Upper lobe of left lung (tissue), 6 donors: ENCODE measurements at regions not wholly inside any gene's neighbourhood (a gene's known extent, or its start where the extent isn't known, plus 50 kb on each side); places are given as distances from the start of the nearest gene placed in this dataset.
"Not testable (repeated sequence)": the region's sequence is repeated elsewhere in the genome, so short reads cannot be mapped to it uniquely, and the experiment has no call there.

Experiments used
- ATAC-seq, 2 donors: fragments of 200-7000 bp; cut with Tn5 transposase; one replicate each; pipeline ENCODE4 v1.9.1; 2022; ENCODE audit warnings: mild to moderate bottlenecking in 2 of 2, moderate library complexity in 2 of 2; ENCODE audit not compliant: low FRiP score in 2 of 2
- DNase-seq, 2 donors: peaks; one replicate each; pipeline ENCODE4 v3.0.0-alpha.2; 2019 to 2020
- H3K27ac ChIP-seq, 4 donors: fragments of 200-600 bp; sonication (generic); one replicate each; pipeline ENCODE4 v1.5.1; 2016 to 2019
- H3K27me3 ChIP-seq, 4 donors: fragments of 200-600 bp; sonication (generic); one replicate each; pipeline ENCODE4 v1.5.1; 2017 to 2019
- H3K36me3 ChIP-seq, 4 donors: fragments of 200-600 bp; sonication (generic); one replicate each; pipeline ENCODE4 v1.5.1; 2016 to 2019
- H3K4me1 ChIP-seq, 4 donors: fragments of 200-600 bp; sonication (generic); one replicate each; pipeline ENCODE4 v1.5.1; 2018 to 2019
- H3K4me3 ChIP-seq, 4 donors: fragments of 200-600 bp; sonication (generic); one replicate each; pipeline ENCODE4 v1.5.1; 2017 to 2019; ENCODE audit warnings: mild to moderate bottlenecking in 2 of 4, moderate library complexity in 1 of 4
- H3K9me3 ChIP-seq, 4 donors: fragments of 200-600 bp; sonication (generic); one replicate each; pipeline ENCODE4 v1.5.1; 2018 to 2019
- CTCF ChIP-seq, 6 experiments: fragments of 450-650 bp in 4 of 6; fragments of 200-600 bp in 2 of 6; sonication (generic) in 2 of 6; IDR thresholded peaks; one replicate each; pipeline ENCODE4 v1.5.1; 2016 to 2019; ENCODE audit warnings: antibody characterized with exemption in 6 of 6
- EP300 ChIP-seq, 4 donors: sonication (generic); formaldehyde crosslinking; IDR thresholded peaks; one replicate each; pipeline ENCODE4 v1.5.1; 2017; ENCODE audit warnings: antibody characterized with exemption in 4 of 4, control low read depth in 2 of 4
- POLR2A ChIP-seq, 4 donors: fragments of 450-650 bp; IDR thresholded peaks; one replicate each; pipeline ENCODE4 v1.5.1; 2016 to 2017; ENCODE audit warnings: antibody characterized with exemption in 4 of 4, mild to moderate bottlenecking in 2 of 4
- POLR2AphosphoS5 ChIP-seq, 2 donors: sonication (generic); formaldehyde crosslinking; IDR thresholded peaks; one replicate each; pipeline ENCODE4 v1.5.1; 2017; ENCODE audit warnings: antibody characterized with exemption in 2 of 2
- WGBS, 2 donors: methylation state at CpG; one replicate each; pipeline ENCODE4 v1.1.5; 2017 to 2018; 5-methylcytosine and 5-hydroxymethylcytosine counted together
- donor health status: DM: no; HTN: no; CAD: no; lungs with moderate emphysema.
- donor health status: DM: no; HTN: yes; CAD: no; lungs with severe emphysema.

- Histone ChIP-seq H3K36me3 (no peaks in the 10 kb centered on the region), H3K4me3 (no peak overlapping the region), H3K9me3 (no peaks in the 10 kb centered on the region), H3K4me1 (peaks cover 9 to 11% (median 10%) of the 10 kb centered on the region in 4 donors), H3K27ac (no peak overlapping the region), H3K27me3 (no peaks in the 10 kb centered on the region)
- TF ChIP-seq EP300 (IDR thresholded peaks at IDR 0.05) (no peak), POLR2A (IDR thresholded peaks at IDR 0.05) (no peak), POLR2AphosphoS5 (IDR thresholded peaks at IDR 0.05) (no peak), CTCF (IDR thresholded peaks at IDR 0.05) (no peak)
- ATAC-seq (no peak), DNase-seq (no peak)
- 32 to 36% methylated on average over 1 of the region's 1 CpG for WGBS, 2 donors
Observed at GRCh38 chr10:22801785-22802184, 87.4 kb upstream of the PIP4K2A start.

DNA sequence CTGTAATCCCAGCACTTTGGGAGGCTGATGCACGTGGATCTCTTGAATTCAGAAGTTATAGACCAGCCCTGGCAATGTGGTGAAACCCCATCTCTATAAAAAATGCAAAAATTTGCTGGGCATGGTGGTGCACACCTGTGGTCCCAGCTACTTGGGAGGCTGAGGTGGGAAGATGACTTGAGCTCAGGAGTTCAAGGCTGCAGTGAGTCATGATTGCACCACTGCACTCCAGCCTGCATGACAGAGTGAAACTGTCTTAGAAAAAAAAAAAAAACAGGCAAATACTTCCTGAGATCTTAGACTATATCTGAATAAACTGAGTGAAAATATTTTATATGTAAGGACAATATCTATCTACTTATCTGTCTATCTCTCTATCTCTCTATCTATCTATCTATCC, 83.4 kb upstream of the PIP4K2A start:
- not testable (repeated sequence) for H3K36me3 ChIP-seq, H3K27me3 ChIP-seq, H3K4me1 ChIP-seq, H3K4me3 ChIP-seq, DNase-seq, H3K27ac ChIP-seq, H3K9me3 ChIP-seq, ATAC-seq
- WGBS, 2 donors, result 90 to 91% methylated on average over 1 of the region's 1 CpG

- no peak overlapping the region for H3K4me3 ChIP-seq
- DNase-seq, result no peak
Observed at GRCh38 chr10:22795546-22795945, 81.2 kb upstream of the PIP4K2A start.

GRCh38 chr10:22792161-22792560, 77.8 kb upstream of the PIP4K2A start:
- WGBS, 2 donors, result 78% methylated on average over 4 of the region's 4 CpGs
- Histone ChIP-seq H3K4me1 (no peaks in the 10 kb centered on the region), H3K9me3 (no peaks in the 10 kb centered on the region), H3K27ac (no peak overlapping the region), H3K4me3 (no peak overlapping the region), H3K27me3 (no peaks in the 10 kb centered on the region), H3K36me3 (no peaks in the 10 kb centered on the region)
- TF ChIP-seq POLR2A (IDR thresholded peaks at IDR 0.05), result no peak
- TF ChIP-seq CTCF (IDR thresholded peaks at IDR 0.05), result no peak
- no peak for DNase-seq
- ATAC-seq, result no peak

More at GRCh38 chr10:22795546-22795945, 81.2 kb upstream of the PIP4K2A start:
- Histone ChIP-seq H3K4me1 (no peaks in the 10 kb centered on the region), H3K27ac (no peak overlapping the region), H3K36me3 (no peaks in the 10 kb centered on the region), H3K27me3 (no peaks in the 10 kb centered on the region), H3K9me3 (no peaks in the 10 kb centered on the region)
- ATAC-seq, result no peak
- TF ChIP-seq EP300 (IDR thresholded peaks at IDR 0.05), result no peak
- 83 to 90% methylated on average over 3 of the region's 3 CpGs for WGBS, 2 donors

GRCh38 chr10:22791665-22792064, 77.3 kb upstream of the PIP4K2A start:
- DNase-seq (no peak), ATAC-seq (no peak)
- Histone ChIP-seq H3K27ac (no peak overlapping the region), H3K9me3 (no peaks in the 10 kb centered on the region), H3K4me1 (no peaks in the 10 kb centered on the region), H3K27me3 (no peaks in the 10 kb centered on the region), H3K36me3 (no peaks in the 10 kb centered on the region), H3K4me3 (no peak overlapping the region)
- TF ChIP-seq EP300 (IDR thresholded peaks at IDR 0.05), result no peak
- no peak for TF ChIP-seq POLR2AphosphoS5 (IDR thresholded peaks at IDR 0.05)
- TF ChIP-seq POLR2A (IDR thresholded peaks at IDR 0.05), result no peak
- TF ChIP-seq CTCF (IDR thresholded peaks at IDR 0.05), result no peak
- WGBS, 2 donors, result 74 to 78% methylated on average over 5 of the region's 5 CpGs

DNA sequence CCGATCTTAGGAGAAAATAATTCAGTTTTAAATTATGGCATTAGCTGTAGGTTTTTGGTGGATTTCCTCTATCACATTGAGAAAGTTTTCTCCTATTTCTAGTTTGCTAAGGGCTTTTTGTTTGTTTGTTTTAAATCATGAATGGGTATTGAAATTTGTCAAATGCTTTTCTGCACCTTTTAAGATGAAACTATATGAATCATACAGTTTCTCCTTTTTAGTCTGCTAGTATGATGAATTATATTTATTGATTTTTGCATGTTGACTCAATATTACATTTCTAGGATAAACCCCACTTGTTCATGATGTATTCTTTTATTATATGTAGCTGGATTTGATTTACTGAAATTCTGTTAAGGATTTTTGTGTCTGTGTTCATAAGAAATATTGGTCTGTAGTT, 70.3 kb upstream of the PIP4K2A start:
- Histone ChIP-seq H3K4me1 (no peaks in the 10 kb centered on the region), H3K4me3 (no peak overlapping the region), H3K27me3 (no peaks in the 10 kb centered on the region), H3K27ac (no peak overlapping the region), H3K9me3 (no peaks in the 10 kb centered on the region), H3K36me3 (no peaks in the 10 kb centered on the region)
- TF ChIP-seq EP300 (IDR thresholded peaks at IDR 0.05) (no peak), POLR2A (IDR thresholded peaks at IDR 0.05) (no peak), POLR2AphosphoS5 (IDR thresholded peaks at IDR 0.05) (no peak), CTCF (IDR thresholded peaks at IDR 0.05) (no peak)
- WGBS, 2 donors, result 74 to 84% methylated on average over 1 of the region's 1 CpG
- ATAC-seq (no peak), DNase-seq (no peak)
